Activated CD4-positive, CD25-positive, alpha-beta regulatory T cell treated with anti-CD3 and anti-CD28 coated beads, Interleukin-2, amount 50 U/mL, for 16 hours (primary cell): ENCODE measurements at regions not wholly inside any gene's neighbourhood (a gene's known extent, or its start where the extent isn't known, plus 50 kb on each side); places are given as distances from the start of the nearest gene placed in this dataset.

ENCODE experiments used
- DNase-seq: peaks from one replicate; pipeline ENCODE4 v3.0.0-alpha.2; 2020; ENCODE audit warnings: low read depth, low spot score

DNA sequence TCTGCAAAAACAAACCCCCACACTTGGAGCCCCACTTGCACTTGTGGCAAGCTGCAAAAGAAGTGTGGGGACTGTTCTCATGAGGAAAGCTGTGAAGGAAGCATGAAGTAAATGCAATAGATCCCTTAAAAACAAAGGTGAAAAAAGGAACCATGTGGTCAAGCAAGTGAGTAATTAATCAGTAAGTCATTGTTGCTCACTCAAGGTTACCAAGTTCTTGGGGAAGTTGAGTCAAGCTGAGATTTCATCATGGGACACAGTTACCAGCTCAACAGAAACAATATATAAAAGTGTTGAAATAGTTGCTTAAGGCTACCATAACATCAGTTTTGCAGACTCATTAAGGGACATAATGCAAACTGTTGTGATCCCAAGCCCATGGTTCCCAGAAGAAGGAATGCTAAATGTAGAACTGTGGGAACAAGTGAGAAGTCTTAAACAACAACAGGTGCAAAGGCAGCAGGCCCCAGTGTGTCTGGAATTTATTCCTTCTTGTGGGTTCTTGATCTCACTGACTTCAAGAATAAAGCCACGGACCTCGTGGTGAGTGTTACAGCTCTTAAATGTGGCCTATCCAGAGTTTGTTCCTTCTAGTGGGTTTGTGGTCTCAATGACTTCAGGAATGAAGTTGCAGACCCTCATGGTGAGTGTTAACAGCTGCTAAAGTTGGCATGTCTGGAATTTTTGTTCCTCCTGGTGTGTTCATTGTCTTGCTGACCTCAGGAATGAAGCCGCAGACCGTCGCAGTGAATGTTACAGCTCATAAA lies 336.3 kb upstream of the RBMY1B start:
- DNase-seq, result no peak

- no peak for DNase-seq
These were observed 335.6 kb upstream of the RBMY1B start for GRCh38 chrY:21175505-21175904.

GRCh38 chrY:21177306-21177800 lies 333.8 kb upstream of the RBMY1B start:
- DNase-seq, result no peak

DNA sequence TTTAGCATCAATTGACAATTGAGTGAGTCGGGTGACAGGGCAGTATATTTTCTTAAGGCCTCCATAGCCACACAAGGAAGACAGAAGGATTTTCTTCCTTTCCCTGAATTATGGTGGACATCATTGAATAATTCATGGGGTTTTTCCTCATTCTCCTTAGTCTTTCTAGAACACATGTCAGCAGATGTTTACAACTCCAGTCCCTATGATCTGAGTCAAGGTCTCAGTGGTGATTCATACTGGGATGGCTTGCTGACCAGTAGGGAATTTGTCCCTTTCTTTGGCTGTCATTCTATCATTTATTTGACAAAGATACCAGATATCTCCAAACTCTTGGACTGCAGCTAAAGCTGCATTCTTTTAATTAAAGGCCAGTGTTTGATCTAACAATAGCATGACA lies 332.9 kb upstream of the RBMY1B start:
- DNase-seq, result no peak

DNA sequence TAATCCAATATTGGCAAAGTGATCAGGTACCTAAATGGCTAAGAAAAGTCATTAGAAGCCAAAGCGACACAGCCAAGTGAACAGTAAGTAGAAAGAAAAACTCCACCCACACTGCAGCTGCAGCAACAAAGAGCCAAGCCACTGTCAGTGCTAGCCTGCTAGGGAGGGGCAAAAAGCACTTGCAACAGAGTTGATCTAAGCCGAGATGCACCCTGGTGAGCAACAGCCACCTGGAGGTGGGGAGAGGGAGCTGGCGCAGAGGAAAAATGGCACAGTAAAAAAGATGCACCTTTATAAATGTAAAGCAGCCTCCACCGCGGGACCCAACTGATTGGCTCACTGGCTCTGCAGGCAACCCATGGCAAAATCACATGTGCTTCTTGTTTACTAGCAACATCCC lies 330.2 kb upstream of the RBMY1B start:
- peak; percentile 8 for DNase-seq

DNA sequence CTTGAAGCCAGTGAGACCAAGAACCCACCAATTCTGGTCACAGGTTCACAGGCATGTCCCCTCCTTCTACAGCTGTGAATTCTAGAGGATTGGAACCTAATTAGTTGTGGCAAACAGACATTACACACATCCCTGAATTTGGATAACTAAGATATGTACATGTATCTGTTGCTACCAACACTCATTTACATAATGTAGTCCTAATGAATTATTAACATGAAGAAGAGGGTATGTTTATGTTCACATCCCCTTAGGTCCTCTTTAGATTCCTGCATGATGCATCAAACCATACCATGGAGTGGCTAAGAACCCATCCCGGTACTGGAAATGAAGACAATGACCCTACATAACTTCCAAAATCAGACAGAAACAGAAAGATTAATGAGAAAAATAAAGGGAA lies 326.9 kb upstream of the RBMY1B start:
- DNase-seq, result no peak

GRCh38 chrY:21185419-21186105 lies 325.6 kb upstream of the RBMY1B start:
- DNase-seq, result no peak

DNA sequence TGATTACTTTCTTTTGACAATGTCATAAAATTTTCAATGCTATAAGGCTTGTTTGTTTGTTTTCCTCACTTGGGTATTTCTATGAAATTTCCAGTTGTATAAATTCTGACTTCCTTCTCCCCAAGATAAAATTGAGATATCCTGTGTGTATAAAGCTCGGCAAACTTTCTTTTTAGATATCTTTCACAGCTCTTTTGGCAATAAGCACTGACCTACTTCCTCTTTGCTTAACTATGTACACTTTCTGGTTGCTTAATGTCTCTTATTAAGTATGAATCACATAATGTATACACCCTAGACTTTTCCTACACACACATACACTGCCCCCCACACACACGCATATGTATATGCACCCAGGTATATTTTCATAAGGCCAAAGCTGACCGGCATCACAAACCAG lies 318.4 kb upstream of the RBMY1B start:
- DNase-seq, result no peak

GRCh38 chrY:21200246-21200645 lies 310.9 kb upstream of the RBMY1B start:
- DNase-seq, result no peak

DNA sequence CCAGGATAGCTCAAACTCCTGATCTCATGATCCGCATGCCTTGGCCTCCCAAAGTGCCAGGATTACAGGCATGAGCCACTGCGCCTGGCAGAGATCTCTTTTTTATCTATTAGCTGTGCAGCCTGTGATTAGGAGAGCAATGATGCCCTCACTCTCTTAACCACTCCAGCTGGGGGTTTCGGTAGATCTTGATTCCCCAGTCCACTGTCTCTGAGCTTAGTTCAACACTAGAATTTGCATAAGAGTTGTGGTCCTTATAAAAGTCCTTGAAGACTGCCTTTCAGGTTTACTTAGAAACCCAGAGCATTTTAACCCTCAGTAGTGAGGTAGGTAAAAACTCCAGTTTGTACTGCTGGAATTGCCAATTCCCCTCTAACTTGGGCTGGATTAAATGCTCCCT lies 283.3 kb upstream of the RBMY1B start:
- DNase-seq, result no peak

- no peak for DNase-seq
These were observed 270.9 kb upstream of the RBMY1B start for GRCh38 chrY:21240221-21240620.

GRCh38 chrY:21240662-21241310 lies 270.4 kb upstream of the RBMY1B start:
- DNase-seq, result no peak

- DNase-seq, result no peak
These were observed 268.3 kb upstream of the RBMY1B start for GRCh38 chrY:21242793-21243192.

DNA sequence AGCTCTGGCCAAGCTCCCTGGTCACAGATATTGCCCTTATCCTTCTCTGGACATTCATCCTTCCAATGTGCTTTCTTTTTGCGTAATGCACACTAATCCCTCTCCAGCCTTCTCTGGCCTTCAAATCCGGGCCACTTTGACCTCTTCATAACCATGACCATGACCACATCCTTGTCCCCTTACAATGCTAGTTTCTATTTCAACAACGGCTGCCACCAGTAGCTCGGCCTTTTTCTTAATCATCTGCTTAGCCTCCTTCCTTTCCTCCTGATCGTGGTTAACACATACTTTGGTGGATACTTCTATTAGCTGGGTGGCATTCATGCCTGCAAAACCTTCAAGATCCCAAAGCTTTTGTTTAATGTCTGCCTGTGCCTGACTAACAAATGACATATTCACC lies 264.4 kb upstream of the RBMY1B start:
- no peak for DNase-seq

DNA sequence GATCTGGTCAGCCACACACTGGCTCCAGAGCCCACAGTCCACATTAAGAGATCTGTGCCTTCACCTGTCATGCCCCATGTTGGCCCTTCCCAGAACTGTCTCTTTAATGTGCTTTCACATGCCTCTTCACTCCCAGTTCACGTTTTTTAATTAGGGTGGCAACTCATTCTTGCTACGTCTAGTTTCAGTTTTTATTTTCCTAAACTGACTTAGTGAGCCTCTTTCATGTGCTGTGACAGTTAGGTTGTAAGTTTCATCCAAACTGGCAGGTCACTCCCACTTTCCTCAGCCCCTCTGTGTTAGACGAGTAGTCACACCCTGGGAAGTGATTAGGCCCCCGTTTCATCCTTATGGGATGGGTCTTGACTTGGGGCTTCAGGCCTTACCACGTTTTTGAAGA lies 262.5 kb upstream of the RBMY1B start:
- DNase-seq, result no peak

DNA sequence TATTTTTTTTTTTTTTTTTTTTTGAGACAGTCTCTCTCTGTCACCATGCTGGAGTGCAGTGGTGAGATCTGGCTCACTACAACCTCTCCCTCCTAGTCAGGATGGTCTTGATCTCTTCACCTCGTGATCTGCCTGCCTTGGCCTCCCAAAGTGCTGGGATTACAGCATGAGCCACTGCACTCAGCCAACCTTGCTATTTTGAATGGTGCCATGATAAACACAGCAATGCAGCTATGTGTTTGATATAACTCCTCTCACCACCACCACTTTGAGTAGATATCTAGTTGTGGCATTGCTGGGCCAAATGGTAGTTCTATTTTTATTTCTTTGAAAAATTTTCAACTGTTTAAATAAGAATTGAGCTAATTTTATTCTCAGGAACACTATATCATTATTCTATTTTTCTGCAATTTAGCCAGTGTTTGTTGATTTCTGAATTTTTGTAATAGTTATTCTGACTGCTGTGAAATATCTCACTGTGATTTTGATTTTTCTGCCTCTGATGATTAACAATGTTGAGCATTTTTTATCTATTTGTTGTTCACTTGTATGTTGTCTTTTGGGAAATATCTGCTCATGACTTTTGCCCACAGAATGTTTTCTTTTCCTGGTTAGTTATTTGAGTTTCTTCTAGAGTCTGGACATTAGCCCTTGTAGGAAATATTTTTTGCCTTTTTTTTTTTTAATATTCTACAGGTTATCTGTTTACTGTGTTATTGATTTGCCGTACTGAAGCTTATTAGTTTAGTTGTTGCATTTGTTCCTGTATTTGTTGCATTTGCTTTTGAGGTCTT lies 257.5 kb upstream of the RBMY1B start:
- DNase-seq, result no peak

GRCh38 chrY:21254476-21254875 lies 256.7 kb upstream of the RBMY1B start:
- no peak for DNase-seq

- no peak for DNase-seq
These were observed 254.3 kb upstream of the RBMY1B start for GRCh38 chrY:21256820-21257219.

DNA sequence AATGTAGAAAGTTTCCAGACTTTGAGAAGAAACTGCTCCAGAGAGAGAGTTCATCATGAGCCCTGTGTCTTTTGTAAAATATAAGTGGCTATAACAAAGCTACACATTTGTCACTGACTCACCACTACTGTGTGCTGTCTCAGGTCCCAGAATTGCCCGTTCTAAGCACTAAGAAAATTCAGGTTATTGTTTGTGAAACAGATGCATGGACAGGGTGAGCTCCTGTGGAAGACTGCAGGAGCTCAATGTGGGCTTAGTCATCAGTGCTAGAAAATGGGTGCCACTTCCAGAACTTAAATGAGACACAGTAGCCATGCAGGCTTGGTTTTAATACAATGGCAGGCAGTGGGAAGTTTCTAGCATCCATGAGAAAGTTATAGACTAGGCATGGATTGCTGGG lies 251.4 kb upstream of the RBMY1B start:
- no peak for DNase-seq

DNA sequence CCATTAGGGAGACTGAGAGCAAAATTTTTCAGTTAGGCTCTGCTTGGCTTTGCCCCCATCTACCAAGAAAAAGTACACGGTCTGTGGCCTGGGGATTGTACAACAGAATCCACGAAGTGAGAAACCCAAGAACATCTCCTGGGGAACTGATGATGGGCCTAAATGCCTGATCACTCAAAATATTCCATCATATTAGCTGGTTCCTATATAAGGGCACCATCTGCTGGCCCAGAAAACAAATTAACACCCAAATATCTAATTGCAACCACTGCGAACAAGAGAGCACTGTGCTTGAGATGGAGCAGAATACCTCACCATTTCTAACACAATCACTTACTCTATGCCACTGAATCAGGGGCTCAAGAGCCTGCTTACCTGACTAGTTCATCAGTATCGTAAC lies 250.8 kb upstream of the RBMY1B start:
- DNase-seq, result no peak

DNA sequence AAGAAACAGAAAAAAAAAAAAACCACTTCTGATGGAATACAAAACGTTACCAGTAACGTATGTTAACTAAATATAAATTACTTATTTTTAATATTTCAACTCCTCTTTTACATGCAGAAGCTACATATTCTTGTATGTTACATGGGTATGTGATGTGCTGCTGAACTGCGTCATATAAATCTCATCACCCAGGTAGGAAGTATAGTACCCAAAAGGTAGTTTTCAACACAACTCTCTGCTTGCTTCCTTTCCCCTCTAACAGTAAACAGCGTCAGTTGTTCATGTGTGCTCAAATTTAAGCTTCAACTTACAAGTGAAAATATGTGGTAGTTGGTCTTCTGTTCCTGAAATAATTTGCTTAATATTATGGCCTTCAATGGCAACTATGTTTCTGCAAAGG lies 250.0 kb upstream of the RBMY1B start:
- DNase-seq, result no peak

- DNase-seq, result no peak
These were observed 244.4 kb upstream of the RBMY1B start for GRCh38 chrY:21266751-21267150.
